GM03348 (cell line): ENCODE measurements at regions not wholly inside any gene's neighbourhood (a gene's known extent, or its start where the extent isn't known, plus 50 kb on each side); places are given as distances from the start of the nearest gene placed in this dataset.

Experiments used
- DNase-seq: peaks from one replicate; pipeline ENCODE4 v3.0.0; 2012; ENCODE audit warnings: low spot score

DNA sequence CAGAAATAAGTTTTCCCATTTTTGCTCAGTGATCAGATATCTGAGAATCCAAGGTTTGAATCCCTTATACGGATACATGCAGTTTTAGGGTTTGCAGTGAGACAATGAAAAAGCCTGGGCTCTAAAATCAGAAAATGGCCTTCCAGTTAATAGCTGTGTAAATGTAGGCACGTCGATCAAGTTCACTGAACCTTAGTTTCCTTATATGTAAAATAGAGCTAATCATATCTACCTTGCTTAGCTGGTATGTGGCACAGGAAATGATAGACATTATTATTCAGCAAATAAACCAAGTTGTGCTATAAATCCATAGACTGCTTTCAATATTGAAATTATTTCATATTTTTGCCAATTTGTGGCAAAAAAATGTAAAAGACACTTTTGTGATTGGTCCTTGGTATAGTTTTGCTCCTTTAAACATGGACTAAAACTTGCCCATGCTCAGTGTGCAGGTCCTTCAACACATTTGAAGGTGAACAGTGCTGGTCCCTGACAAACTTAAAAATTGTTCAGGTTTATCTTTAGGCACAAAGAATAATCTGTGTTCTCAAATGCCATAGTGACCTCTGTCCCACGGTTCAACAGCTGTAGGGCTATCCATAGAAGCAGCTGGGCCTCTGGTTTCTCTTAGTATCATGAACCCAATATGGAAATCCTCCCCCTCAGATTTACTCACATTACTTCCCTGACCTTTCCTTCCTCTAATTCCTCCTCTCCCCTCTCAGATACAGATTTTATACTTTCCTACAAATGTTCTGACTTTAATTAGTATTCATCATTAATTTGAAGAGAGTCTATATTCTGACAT, 51.0 kb downstream of the CCDC54 start:
- no peak for DNase-seq

DNA sequence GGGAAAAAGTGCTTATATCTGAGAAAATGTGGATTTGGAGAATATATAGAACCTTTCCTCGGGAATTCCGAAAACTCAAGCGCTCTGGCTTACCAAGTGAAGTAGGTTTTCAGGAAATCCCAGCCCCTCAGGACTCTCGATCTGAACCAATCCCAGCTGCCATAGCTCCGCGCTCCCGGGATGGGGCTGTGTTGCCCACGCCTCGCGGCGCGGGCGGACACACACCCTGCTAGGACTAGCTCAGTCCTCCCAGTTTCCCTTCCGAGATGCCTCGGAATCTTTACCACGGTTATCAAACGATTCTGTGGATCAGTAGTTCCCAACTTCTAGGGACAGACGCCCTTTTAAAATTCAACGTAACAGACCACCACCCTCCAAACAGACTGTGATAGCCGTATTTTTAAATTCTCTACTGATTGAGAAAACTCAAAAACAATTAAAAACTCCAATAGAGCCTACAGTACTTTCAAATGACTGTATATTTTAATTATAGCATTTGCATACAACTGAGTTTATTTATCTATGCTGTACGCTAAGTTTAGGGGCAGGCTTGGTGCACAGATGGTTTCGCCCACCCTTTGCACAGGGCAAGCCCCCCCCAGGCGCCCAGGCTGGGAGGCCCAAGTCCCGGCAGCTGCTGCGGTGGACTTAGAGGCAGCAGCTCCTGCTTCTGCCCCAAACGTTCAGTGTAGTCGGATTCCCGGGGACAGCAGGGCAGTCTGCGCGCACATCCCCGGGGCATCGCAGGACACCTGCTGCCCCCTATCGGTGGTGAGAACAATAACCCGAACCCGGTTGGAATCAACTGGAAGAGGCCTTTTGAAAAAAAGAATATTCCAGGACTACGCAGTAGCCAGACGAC, 52.3 kb downstream of the CCDC54 start:
- peak; percentile 94 for DNase-seq

DNA sequence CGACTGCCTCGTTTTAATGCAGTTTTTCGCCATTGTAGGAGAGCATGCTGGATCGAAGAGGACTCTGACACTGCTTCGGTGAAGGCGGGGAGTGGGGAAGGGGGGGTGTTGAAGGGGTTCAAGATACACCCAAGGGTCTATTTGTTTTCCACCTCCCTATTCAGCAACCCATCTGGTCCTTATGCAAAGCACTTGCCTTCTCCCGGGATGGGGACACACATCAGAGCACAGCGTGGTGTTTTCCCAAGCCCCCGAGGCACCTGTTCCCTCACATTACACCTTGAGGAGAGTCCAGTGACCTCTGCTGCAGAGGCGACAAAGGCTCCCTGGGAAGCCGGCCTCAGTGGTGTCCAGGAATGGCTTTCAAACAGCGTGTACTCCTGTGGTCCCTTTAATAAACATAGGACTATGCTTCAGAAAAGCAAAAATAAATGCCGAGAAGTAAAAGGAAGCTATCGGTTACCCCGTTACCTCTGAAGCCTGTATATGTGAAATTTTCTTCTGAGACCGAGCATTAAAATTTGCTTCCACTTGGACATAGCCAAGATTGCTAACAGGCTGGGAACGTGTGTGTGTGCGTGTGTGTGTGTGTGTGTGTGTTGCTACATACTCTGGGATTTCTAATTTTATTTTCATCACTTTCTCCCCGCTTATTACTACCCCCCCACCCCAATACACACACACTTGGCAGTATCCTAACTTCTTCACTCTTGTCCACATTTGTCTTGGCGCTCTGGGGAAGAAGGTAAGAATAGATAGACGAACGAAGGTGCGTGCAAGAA, 53.2 kb downstream of the CCDC54 start:
- peak; percentile 14 for DNase-seq

DNA sequence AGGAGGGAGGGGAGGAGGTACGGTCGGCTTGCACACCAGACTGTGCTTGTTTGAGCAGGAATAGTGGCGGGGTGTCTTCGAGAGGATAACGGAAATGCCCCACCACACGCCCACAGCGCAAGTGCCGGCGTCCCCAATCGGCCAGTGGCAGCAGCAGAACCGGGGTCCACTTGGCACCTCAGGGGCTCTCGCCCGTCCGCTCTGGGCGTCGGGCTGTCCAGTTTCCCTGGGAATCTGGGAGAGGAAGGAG, 53.7 kb downstream of the CCDC54 start:
- DNase-seq: no peak

DNA sequence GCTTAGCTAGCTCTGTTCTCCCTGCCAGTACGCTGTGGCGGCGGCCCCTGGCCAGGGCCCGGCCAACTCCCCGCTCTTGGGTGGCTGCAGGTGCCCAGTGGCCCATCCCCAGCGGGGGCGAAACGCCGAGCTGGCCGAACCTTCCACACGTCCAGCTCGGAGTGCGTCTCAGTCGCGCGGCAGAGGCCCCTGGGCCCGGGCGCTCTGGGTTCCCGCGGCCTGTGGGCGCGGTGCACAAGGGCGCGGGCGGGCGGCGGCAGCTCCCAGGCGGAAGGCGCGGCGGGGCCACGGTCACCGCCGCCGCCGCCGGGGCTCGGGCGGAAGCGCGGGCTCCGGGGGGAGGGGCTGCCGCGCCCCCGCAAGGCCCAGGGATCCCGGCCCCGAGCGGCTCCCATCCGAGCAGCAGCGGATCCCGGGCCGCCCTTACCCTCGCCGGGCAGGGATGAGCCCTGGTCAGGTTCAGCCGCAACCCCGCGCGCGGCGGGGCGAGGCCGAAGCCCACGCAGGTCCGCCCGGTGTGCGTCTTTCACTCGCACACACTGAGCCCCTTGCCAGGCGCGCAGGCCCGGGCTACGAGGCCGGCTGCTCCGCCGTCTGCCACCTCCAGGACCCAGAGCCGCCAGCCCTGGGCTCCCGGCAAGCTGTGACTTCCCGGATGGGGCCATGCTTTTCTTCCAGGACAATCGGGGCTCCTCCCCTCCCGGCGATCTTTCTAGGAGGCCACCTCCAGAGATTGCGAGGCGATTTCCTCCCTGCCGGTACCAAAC, 54.2 kb downstream of the CCDC54 start:
- peak; percentile 84 for DNase-seq

DNA sequence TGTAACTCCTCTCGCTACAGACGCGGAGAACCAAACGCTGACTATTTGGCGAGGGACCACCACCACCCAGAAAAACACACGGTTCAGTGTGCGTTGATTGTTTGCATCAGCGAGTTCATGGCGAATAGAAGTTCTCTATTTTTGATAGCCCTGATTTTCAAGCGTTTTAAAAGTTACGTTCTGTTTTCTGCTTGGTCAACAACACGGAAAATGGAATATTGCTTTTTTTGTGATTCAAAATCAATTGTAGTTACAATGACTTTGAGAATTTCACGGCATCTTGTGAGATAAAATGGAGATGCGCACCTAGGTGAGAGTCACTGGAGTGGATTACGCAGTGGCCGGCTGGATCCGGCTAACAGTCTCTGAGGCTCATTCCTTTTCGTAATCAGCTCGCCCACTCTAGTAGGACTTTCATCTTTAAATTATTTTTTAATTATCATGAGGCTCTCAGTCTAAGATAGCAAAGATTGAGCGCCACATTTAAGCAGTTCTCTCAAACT, 54.8 kb downstream of the CCDC54 start:
- peak; percentile 40 for DNase-seq

DNA sequence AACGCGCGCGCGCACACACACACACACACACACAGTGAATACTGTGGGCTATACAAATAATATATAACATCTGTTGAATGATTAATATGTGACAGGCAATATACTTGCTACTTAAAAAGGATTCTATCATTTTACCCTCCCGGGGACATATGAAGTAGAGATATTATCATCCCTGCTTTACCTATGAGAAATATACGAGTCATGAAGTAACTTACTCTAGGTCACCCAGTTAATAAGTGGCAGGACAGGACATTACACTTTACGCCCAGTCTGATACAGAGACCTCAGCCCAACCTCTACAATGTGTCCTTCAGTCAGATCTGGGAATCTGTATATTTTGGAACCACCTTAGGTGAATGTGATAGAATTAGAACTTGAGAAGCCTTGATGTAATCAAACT, 55.4 kb downstream of the CCDC54 start:
- no peak for DNase-seq

DNA sequence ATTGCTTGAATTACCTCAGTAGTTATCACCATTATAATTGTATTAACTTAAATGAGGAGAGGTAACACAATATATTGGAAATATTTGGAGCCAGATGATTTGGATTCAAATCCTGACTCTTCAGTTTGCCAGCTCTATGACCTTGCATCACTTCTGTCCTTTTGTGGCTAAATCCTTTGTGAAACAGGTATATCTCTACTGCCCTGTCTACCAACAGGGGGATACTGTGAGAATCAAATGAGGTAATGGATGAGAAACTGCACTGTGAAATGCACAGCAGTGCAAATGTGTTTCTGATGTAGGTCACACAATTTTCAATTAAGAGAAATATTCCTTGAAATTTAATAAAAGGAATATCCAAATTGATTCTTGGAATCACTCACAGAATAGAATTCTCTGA, 58.8 kb downstream of the CCDC54 start:
- DNase-seq: no peak

DNA sequence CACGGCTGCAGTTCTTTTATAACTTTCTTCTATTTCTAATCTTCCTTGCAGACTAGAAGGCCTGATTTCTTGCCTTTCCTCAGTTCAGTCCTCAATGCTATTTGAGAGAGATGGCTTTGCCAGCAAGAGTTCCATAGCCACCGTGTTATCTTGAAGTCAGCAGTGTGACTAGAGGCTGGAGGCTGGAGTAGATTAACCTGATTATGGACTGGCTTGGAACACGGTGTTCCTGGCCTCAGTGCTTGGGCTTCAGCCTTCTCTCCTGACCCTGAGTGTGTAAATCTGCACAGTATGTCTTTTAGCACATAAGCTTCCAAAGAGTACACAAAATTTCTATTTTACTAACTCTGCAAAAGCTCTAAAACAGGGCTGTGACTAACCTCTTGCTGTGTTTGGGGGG, 61.4 kb downstream of the CCDC54 start:
- DNase-seq: no peak

DNA sequence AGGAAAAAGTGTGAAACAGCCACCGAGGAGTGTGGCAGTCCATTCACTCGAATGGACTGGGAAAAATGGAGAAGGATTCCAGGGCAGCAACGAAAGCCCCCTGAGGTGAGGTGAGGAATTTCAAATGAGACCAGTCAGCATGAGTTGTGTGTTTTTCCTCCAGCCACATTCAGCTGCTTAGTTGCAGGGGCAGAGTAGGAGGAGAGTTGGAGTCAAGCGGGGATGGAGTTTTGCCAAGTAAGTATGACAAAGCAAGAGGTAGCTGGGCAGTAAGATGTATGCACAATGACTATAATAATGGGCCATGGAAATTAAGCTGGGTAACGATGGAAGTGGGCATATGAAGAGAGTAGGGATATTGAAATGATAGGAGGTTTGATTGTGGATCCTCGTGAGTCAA, 64.4 kb downstream of the CCDC54 start:
- no peak for DNase-seq

DNA sequence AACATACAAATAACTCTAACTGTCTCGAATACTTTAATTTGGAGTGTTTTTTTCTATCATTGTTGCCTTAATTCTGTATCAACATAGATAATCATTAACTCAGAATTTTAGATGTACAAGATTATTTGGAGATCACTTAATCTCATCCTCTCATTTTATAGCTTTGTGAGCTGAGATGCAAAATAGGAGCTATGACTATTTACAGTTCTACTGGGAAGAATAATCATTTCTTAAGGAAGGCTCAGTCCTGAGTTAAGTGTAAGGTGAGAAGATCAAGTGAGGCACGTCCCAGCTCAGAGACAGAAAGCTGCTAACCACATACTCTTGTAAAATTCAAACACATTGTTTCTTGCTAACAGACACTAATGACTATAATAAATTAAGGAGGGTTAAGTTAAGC, 66.2 kb downstream of the CCDC54 start:
- no peak for DNase-seq

DNA sequence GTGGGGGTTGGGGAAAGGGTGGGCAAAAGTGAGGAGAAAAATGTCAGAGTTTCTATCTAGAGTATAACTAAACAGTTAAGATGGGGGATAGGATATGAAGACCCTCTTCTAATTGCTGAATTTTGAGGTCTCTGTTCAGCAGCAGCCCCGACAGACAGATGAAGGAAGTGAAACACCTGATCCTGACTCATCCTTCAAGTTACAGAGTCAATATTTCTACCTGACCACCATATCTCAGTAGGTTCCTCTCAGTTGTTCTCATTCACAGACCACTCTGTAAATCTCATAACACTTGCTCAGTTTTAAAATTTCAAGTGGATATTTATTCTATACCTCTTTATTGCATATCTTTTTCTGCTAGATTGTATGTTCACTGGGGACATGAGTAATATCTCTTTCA, 69.5 kb downstream of the CCDC54 start:
- DNase-seq: no peak

DNA sequence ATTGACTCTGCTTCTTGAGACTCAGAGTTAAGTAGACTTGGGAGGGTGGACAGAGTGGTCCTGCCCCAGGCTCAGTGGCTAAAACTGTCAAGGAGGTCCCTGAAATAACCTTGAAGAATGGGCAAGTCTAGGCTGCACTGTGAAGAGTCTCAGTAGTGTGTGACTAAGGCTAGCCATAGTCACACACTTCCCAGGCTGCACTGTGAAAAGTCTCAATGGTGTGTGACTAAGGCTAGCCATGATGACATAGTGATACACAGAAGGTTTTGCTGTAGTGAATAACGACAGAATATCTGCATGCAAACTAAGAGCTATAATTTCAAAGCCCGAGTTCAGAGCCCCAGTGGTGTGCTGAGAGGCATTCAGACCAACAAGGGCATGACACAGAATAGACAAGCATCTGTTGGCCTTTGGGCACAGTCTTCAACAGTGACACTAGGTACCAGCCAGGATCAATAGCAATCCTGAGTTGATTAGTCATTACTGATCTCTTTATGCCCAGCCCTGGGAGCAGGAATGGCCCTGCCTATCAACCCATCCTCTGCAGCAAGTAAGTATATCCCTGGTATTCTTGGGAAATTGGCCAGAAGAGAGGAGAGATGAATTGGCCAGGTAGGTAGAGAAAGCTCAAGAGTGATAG, 72.4 kb upstream of the BBX start:
- DNase-seq: no peak

DNA sequence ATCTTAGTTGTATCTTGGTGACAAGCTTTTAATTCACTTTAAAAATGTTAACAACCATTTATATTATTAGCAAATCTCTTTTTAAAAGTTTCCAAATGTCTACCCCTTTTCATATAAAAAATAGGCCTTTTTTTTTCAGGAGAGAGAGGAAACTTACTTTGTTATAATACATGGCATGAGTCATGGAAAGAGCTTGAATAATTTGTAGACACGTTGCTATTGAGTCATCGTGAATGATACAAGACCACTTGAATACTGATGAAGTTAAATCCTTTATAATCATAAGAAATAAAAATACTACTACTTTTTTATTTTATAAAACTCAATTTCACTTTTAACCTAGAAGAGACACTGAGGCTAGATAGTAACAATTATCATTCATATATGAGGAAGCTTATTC, 70.3 kb upstream of the BBX start:
- DNase-seq: peak; percentile 20

DNA sequence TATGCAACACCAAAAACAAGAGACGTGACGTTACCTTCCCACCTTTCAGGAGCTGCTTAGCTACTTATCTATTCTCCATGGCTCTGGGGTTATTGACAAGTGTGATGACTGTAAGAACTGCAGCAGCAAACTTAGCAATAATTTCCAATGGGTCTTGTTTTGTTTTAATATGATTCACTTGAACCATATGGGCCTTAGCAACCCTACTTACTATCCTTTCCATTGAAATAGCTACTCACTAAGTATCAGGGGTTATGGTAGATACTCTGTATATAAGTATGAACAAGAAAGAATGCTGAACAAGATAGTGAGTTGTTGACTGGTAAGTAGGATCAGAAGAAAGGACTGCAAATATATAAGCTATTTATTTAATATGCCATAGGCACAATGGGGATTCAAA, 69.3 kb upstream of the BBX start:
- no peak for DNase-seq

DNA sequence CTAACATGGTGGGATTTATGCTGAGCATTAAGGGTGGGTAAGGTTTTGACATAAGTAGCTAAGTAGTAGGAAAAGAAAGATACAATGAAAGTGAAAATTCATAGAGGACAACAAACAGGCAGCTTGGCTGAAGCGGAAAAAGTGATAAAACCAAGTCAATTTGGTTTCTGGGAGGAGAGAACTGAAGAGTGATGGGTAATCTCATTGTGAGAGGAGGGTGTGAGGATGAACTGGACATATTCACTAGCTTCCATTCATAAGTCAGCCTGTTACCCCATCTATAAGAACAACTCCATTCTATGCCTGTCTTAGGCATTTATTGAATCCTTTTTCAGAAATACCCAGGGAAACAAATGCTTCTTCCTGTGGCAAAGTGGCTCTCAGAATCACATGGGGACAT, 67.1 kb upstream of the BBX start:
- DNase-seq: no peak

DNA sequence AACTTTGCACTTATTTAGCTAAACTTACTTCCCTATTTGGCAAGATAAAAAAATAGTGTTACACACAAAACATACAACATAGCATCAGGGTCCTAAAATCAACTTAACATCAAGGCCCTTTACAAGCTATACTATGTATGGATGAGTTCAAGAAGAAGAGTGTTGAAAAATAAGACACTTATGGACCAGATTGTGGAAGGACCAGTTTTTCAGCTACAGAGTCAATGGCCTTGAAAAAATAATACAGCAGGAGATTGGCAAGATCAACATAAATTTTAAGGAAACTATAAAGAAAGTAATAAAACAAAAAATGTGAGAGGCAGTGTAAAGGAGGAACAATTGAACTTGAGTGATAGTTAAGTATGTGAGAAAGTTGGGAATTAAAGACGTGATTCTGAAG, 66.3 kb upstream of the BBX start:
- no peak for DNase-seq

DNA sequence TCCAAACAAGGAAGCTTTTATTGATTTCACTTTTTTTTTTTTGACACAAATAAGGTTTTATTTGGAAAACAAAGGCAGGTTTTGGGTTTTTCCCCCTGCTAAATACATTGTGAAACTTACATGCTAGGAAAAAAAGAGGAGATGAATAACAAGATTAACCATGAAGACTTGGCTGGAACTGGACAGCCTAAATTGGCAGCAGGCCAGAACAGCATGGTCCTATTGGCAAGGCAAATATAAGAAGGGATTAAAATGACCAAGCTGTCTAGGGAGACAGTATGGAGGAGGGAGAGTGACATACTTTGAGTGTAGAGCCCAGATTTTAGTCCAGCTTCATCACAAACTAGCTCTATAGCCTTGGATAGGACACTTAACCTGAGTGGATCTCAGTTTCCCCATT, 63.9 kb upstream of the BBX start:
- no peak for DNase-seq

DNA sequence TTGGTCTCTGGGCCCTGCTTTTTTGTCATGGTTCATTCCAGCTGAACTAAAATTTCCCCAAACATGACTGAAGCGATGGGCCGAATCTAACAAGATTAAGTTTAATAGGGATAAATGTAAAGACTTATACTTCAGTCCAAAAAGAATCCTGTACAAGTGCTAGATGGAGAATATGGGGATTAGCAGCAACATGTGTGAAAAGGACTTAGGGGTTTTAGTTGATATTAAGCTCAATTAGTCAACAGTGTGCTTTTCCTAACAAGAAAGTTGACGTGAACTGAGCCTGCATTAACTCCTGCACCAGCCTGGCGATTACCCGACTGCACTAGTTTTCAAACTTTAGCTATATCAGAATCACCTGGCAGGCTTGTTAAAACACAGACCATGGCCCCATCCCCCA, 61.0 kb upstream of the BBX start:
- no peak for DNase-seq

DNA sequence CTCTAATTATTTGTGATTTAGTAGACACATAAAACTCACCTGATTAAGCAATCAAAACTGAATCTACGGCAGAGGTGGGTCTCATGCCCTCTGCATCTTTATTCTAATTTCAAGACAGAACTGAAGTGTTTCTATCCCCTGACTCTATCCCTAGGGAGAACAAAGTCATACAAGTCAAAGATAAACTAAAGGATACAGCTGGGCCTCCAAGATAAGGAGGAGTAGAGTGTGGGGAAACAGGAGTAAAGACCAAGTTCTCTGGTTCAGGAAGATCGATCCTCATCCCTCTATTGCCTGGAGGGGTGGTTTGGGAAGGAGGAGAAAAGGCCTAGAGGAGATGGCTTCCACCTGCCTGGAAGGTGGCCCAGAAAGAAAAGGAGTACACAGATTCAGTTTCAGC, 58.7 kb upstream of the BBX start:
- DNase-seq: no peak

DNA sequence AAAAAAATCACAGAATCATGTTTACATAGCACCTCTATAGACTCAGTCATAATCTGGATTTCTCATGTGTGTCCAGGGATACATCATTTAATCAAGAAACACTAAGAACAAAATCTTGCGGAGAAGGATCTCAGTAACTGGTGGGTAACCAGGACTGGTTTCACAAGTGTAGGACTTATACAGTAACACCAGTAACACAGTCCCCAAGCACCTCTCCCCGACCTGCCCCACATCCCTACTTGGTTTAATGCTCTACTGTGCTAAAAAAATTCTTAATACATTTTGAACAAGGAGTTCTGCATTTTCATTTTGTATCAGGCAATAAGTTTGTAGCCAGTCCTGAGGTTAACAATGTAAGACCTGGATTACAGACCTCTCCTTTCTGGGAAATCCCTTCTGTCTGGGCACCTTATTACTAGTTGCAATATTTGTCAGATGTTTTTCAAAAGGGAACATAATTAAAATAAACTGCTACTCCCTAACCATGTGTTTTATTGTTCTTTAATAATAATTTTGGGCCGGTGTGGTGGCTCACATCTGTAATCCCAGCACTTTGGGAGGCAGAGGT, 57.6 kb upstream of the BBX start:
- DNase-seq: no peak
